ENCODE measurements at regions not wholly inside any gene's neighbourhood (a gene's known extent, or its start where the extent isn't known, plus 50 kb on each side); places are given as distances from the start of the nearest gene placed in this dataset.

- Histone ChIP-seq H3K27ac (ENCODE audit: insufficient read depth, low read length, poor library complexity, severe bottlenecking) (no peak overlapping the region), H3K36me3 (ENCODE audit: control insufficient read depth, insufficient read depth, low read length) (no peaks in the 10 kb centered on the region), H3K4me3 (ENCODE audit: insufficient read depth, low read depth, low read length, poor library complexity, severe bottlenecking) (no peak overlapping the region), H3K27me3 (replicated peaks; ENCODE audit: control insufficient read depth, insufficient read depth, low read length, poor library complexity, severe bottlenecking) (no peaks in the 10 kb centered on the region), H3K9me3 (ENCODE audit: control insufficient read depth, low read length) (no peaks in the 10 kb centered on the region), H3K4me1 (ENCODE audit: control insufficient read depth, insufficient read depth, low read length, poor library complexity, severe bottlenecking) (no peaks in the 10 kb centered on the region)
- no peak for DNase-seq
These were observed 758.7 kb downstream of the BRD1 start for GRCh38 chr22:49068861-49069500.

GRCh38 chr22:49067504-49067903 lies 760.2 kb downstream of the BRD1 start:
- H3K36me3 ChIP-seq (ENCODE audit: control insufficient read depth, insufficient read depth, low read length) = no peaks in the 10 kb centered on the region
- no peaks in the 10 kb centered on the region for H3K4me1 ChIP-seq (ENCODE audit: control insufficient read depth, insufficient read depth, low read length, poor library complexity, severe bottlenecking)
- no peak overlapping the region for H3K27ac ChIP-seq (ENCODE audit: insufficient read depth, low read length, poor library complexity, severe bottlenecking)
- no peaks in the 10 kb centered on the region for H3K27me3 ChIP-seq (replicated peaks; ENCODE audit: control insufficient read depth, insufficient read depth, low read length, poor library complexity, severe bottlenecking)
- DNase-seq = no peak
- no peaks in the 10 kb centered on the region for H3K9me3 ChIP-seq (ENCODE audit: control insufficient read depth, low read length)
- H3K4me3 ChIP-seq (ENCODE audit: insufficient read depth, low read depth, low read length, poor library complexity, severe bottlenecking) = no peak overlapping the region

GRCh38 chr22:49066619-49067018 lies 761.1 kb downstream of the BRD1 start:
- H3K36me3 ChIP-seq (ENCODE audit: control insufficient read depth, insufficient read depth, low read length) = no peaks in the 10 kb centered on the region
- DNase-seq = no peak
- H3K4me1 ChIP-seq (ENCODE audit: control insufficient read depth, insufficient read depth, low read length, poor library complexity, severe bottlenecking) = no peaks in the 10 kb centered on the region

GRCh38 chr22:49064836-49065235 lies 762.8 kb downstream of the BRD1 start:
- H3K4me1 ChIP-seq (ENCODE audit: control insufficient read depth, insufficient read depth, low read length, poor library complexity, severe bottlenecking) = no peaks in the 10 kb centered on the region
- no peak for DNase-seq
- no peak overlapping the region for H3K27ac ChIP-seq (ENCODE audit: insufficient read depth, low read length, poor library complexity, severe bottlenecking)
- H3K27me3 ChIP-seq (replicated peaks; ENCODE audit: control insufficient read depth, insufficient read depth, low read length, poor library complexity, severe bottlenecking) = peaks cover 4% of the 10 kb centered on the region
- no peak overlapping the region for H3K4me3 ChIP-seq (ENCODE audit: insufficient read depth, low read depth, low read length, poor library complexity, severe bottlenecking)
- no peaks in the 10 kb centered on the region for H3K9me3 ChIP-seq (ENCODE audit: control insufficient read depth, low read length)
- H3K36me3 ChIP-seq (ENCODE audit: control insufficient read depth, insufficient read depth, low read length) = no peaks in the 10 kb centered on the region

More at GRCh38 chr22:49066619-49067018, 761.1 kb downstream of the BRD1 start:
- H3K27me3 ChIP-seq (replicated peaks; ENCODE audit: control insufficient read depth, insufficient read depth, low read length, poor library complexity, severe bottlenecking) = no peaks in the 10 kb centered on the region
- no peak overlapping the region for H3K27ac ChIP-seq (ENCODE audit: insufficient read depth, low read length, poor library complexity, severe bottlenecking)
- no peak overlapping the region for H3K4me3 ChIP-seq (ENCODE audit: insufficient read depth, low read depth, low read length, poor library complexity, severe bottlenecking)
- no peaks in the 10 kb centered on the region for H3K9me3 ChIP-seq (ENCODE audit: control insufficient read depth, low read length)

- Histone ChIP-seq H3K4me3 (ENCODE audit: insufficient read depth, low read depth, low read length, poor library complexity, severe bottlenecking) (no peak overlapping the region), H3K36me3 (ENCODE audit: control insufficient read depth, insufficient read depth, low read length) (no peaks in the 10 kb centered on the region), H3K27me3 (replicated peaks; ENCODE audit: control insufficient read depth, insufficient read depth, low read length, poor library complexity, severe bottlenecking) (peaks cover 7% of the 10 kb centered on the region), H3K27ac (ENCODE audit: insufficient read depth, low read length, poor library complexity, severe bottlenecking) (no peak overlapping the region), H3K9me3 (ENCODE audit: control insufficient read depth, low read length) (no peaks in the 10 kb centered on the region), H3K4me1 (ENCODE audit: control insufficient read depth, insufficient read depth, low read length, poor library complexity, severe bottlenecking) (no peaks in the 10 kb centered on the region)
- no peak for DNase-seq
These were observed 764.2 kb downstream of the BRD1 start for GRCh38 chr22:49063545-49063890.

- no peak for DNase-seq
- Histone ChIP-seq H3K27ac (ENCODE audit: insufficient read depth, low read length, poor library complexity, severe bottlenecking) (no peak overlapping the region), H3K27me3 (replicated peaks; ENCODE audit: control insufficient read depth, insufficient read depth, low read length, poor library complexity, severe bottlenecking) (peaks cover 7% of the 10 kb centered on the region), H3K4me3 (ENCODE audit: insufficient read depth, low read depth, low read length, poor library complexity, severe bottlenecking) (no peak overlapping the region), H3K36me3 (ENCODE audit: control insufficient read depth, insufficient read depth, low read length) (no peaks in the 10 kb centered on the region), H3K9me3 (ENCODE audit: control insufficient read depth, low read length) (no peaks in the 10 kb centered on the region), H3K4me1 (ENCODE audit: control insufficient read depth, insufficient read depth, low read length, poor library complexity, severe bottlenecking) (no peaks in the 10 kb centered on the region)
These were observed 764.7 kb downstream of the BRD1 start for GRCh38 chr22:49062802-49063544.

- no peak overlapping the region for H3K4me3 ChIP-seq (ENCODE audit: insufficient read depth, low read depth, low read length, poor library complexity, severe bottlenecking)
- H3K27ac ChIP-seq (ENCODE audit: insufficient read depth, low read length, poor library complexity, severe bottlenecking) = no peak overlapping the region
- peaks cover 7% of the 10 kb centered on the region for H3K27me3 ChIP-seq (replicated peaks; ENCODE audit: control insufficient read depth, insufficient read depth, low read length, poor library complexity, severe bottlenecking)
- no peaks in the 10 kb centered on the region for H3K9me3 ChIP-seq (ENCODE audit: control insufficient read depth, low read length)
- no peaks in the 10 kb centered on the region for H3K36me3 ChIP-seq (ENCODE audit: control insufficient read depth, insufficient read depth, low read length)
- DNase-seq = no peak
- no peaks in the 10 kb centered on the region for H3K4me1 ChIP-seq (ENCODE audit: control insufficient read depth, insufficient read depth, low read length, poor library complexity, severe bottlenecking)
These were observed 765.4 kb downstream of the BRD1 start for GRCh38 chr22:49062155-49062801.

GRCh38 chr22:49057910-49058309 lies 769.8 kb downstream of the BRD1 start:
- Histone ChIP-seq H3K36me3 (ENCODE audit: control insufficient read depth, insufficient read depth, low read length) (no peaks in the 10 kb centered on the region), H3K27me3 (replicated peaks; ENCODE audit: control insufficient read depth, insufficient read depth, low read length, poor library complexity, severe bottlenecking) (peaks cover 7% of the 10 kb centered on the region), H3K27ac (ENCODE audit: insufficient read depth, low read length, poor library complexity, severe bottlenecking) (no peak overlapping the region), H3K4me1 (ENCODE audit: control insufficient read depth, insufficient read depth, low read length, poor library complexity, severe bottlenecking) (no peaks in the 10 kb centered on the region), H3K9me3 (ENCODE audit: control insufficient read depth, low read length) (no peaks in the 10 kb centered on the region), H3K4me3 (ENCODE audit: insufficient read depth, low read depth, low read length, poor library complexity, severe bottlenecking) (no peak overlapping the region)
- DNase-seq = no peak

GRCh38 chr22:49056301-49056700 lies 771.4 kb downstream of the BRD1 start:
- Histone ChIP-seq H3K4me3 (ENCODE audit: insufficient read depth, low read depth, low read length, poor library complexity, severe bottlenecking) (no peak overlapping the region), H3K9me3 (ENCODE audit: control insufficient read depth, low read length) (no peaks in the 10 kb centered on the region), H3K27me3 (replicated peaks; ENCODE audit: control insufficient read depth, insufficient read depth, low read length, poor library complexity, severe bottlenecking) (peaks cover 7% of the 10 kb centered on the region), H3K36me3 (ENCODE audit: control insufficient read depth, insufficient read depth, low read length) (no peaks in the 10 kb centered on the region), H3K27ac (ENCODE audit: insufficient read depth, low read length, poor library complexity, severe bottlenecking) (no peak overlapping the region), H3K4me1 (ENCODE audit: control insufficient read depth, insufficient read depth, low read length, poor library complexity, severe bottlenecking) (no peaks in the 10 kb centered on the region)
- DNase-seq = no peak

- Histone ChIP-seq H3K27me3 (replicated peaks; ENCODE audit: control insufficient read depth, insufficient read depth, low read length, poor library complexity, severe bottlenecking) (peaks cover 3% of the 10 kb centered on the region), H3K4me3 (ENCODE audit: insufficient read depth, low read depth, low read length, poor library complexity, severe bottlenecking) (no peak overlapping the region), H3K4me1 (ENCODE audit: control insufficient read depth, insufficient read depth, low read length, poor library complexity, severe bottlenecking) (no peaks in the 10 kb centered on the region), H3K27ac (ENCODE audit: insufficient read depth, low read length, poor library complexity, severe bottlenecking) (no peak overlapping the region), H3K9me3 (ENCODE audit: control insufficient read depth, low read length) (no peaks in the 10 kb centered on the region), H3K36me3 (ENCODE audit: control insufficient read depth, insufficient read depth, low read length) (no peaks in the 10 kb centered on the region)
- DNase-seq = no peak
These were observed 772.3 kb downstream of the BRD1 start for GRCh38 chr22:49055406-49055805.
